ENCODE measurements at regions not wholly inside any gene's neighbourhood (a gene's known extent, or its start where the extent isn't known, plus 50 kb on each side); places are given as distances from the start of the nearest gene placed in this dataset.
A peak's percentile ranks its signal among the peaks of the same experiment; 100 is the strongest.

- Histone ChIP-seq H3K36me3 (no peaks in the 10 kb centered on the region), H3K4me3 (no peak overlapping the region), H3K9me3 (no peaks in the 10 kb centered on the region), H3K27me3 (no peaks in the 10 kb centered on the region), H3K4me1 (peaks cover 0 to 20% (median 12%) of the 10 kb centered on the region in 9 donors), H3K27ac (peak overlapping the region in 2 of 10 donors; percentile 2 to 21)
- no peak for TF ChIP-seq CTCF (IDR thresholded peaks at IDR 0.05)
- DNase-seq (no peak), ATAC-seq (peak in 5 of 8 donors; percentile 16 to 61 (median 32))
- WGBS, 2 donors = 43 to 58% methylated on average over 1 of the region's 1 CpG
- intact Hi-C loops (cut with DNase I) = no loop called here
Measured at GRCh38 chr5:38714703-38715355, 131.0 kb upstream of the OSMR start.

- no peak for TF ChIP-seq CTCF (IDR thresholded peaks at IDR 0.05)
- WGBS, 2 donors = 90 to 92% methylated on average over 1 of the region's 1 CpG
Measured at GRCh38 chr5:38715696-38716095, 130.1 kb upstream of the OSMR start.

GRCh38 chr5:38716516-38716915, 129.3 kb upstream of the OSMR start:
- H3K4me1 ChIP-seq = peaks cover 0 to 19% (median 9%) of the 10 kb centered on the region in 9 donors
- no peaks in the 10 kb centered on the region for H3K36me3 ChIP-seq
- H3K27me3 ChIP-seq = no peaks in the 10 kb centered on the region
- no peak overlapping the region for H3K27ac ChIP-seq
- H3K9me3 ChIP-seq = no peaks in the 10 kb centered on the region
- H3K4me3 ChIP-seq = no peak overlapping the region
- intact Hi-C loops (cut with DNase I) = no loop called here
- no peak for ATAC-seq
- TF ChIP-seq CTCF (IDR thresholded peaks at IDR 0.05) = no peak
- DNase-seq = no peak
- WGBS, 2 donors = 72 to 76% methylated on average over 5 of the region's 5 CpGs

More at GRCh38 chr5:38715696-38716095, 130.1 kb upstream of the OSMR start:
- H3K36me3 ChIP-seq = no peaks in the 10 kb centered on the region
- H3K27me3 ChIP-seq = no peaks in the 10 kb centered on the region
- no peaks in the 10 kb centered on the region for H3K9me3 ChIP-seq
- H3K4me3 ChIP-seq = no peak overlapping the region
- intact Hi-C loops (cut with DNase I) = no loop called here
- no peak overlapping the region for H3K27ac ChIP-seq
- H3K4me1 ChIP-seq = peaks cover 0 to 19% (median 9%) of the 10 kb centered on the region in 9 donors
- ATAC-seq (no peak), DNase-seq (no peak)

GRCh38 chr5:38718771-38719391, 126.9 kb upstream of the OSMR start:
- Histone ChIP-seq H3K4me1 (peaks cover 0 to 19% (median 9%) of the 10 kb centered on the region in 9 donors), H3K27me3 (no peaks in the 10 kb centered on the region), H3K9me3 (no peaks in the 10 kb centered on the region), H3K36me3 (no peaks in the 10 kb centered on the region), H3K4me3 (no peak overlapping the region), H3K27ac (peak overlapping the region in 7 of 10 donors; percentile 11 to 52 (median 39))
- intact Hi-C loops (cut with DNase I) = no loop called here
- 21 to 29% methylated on average over 6 of the region's 6 CpGs for WGBS, 2 donors
- ATAC-seq (peak; percentile 45 to 72 (median 54)), DNase-seq (peak in 1 of 2 donors; percentile 16)
- no peak for TF ChIP-seq CTCF (IDR thresholded peaks at IDR 0.05)

All from heart right ventricle (tissue), 16 donors.